MM.1S (cell line): ENCODE measurements at regions not wholly inside any gene's neighbourhood (a gene's known extent, or its start where the extent isn't known, plus 50 kb on each side); places are given as distances from the start of the nearest gene placed in this dataset.

Experiments
- EZH2 ChIP-seq: fragments of 300-600 bp; sonication (generic); optimal IDR thresholded peaks from 2 replicates; pipeline ENCODE3; 2017; ENCODE audit warnings: low read depth, mild to moderate bottlenecking, antibody characterized with exemption, low read length, mixed read lengths
- EZH2phosphoT487 ChIP-seq: fragments of 300-600 bp; sonication (generic); IDR thresholded peaks from 2 replicates; pipeline ENCODE4 v1.6.1; 2018; ENCODE audit warnings: antibody characterized with exemption, low read length
- TF ChIP-seq, protein P1 (sequence below): fragments of 300-600 bp; sonication (generic); IDR thresholded peaks from 2 replicates; pipeline ENCODE4 v1.5.1; 2016; ENCODE audit warnings: antibody characterized with exemption, low read length, mixed read lengths

DNA sequence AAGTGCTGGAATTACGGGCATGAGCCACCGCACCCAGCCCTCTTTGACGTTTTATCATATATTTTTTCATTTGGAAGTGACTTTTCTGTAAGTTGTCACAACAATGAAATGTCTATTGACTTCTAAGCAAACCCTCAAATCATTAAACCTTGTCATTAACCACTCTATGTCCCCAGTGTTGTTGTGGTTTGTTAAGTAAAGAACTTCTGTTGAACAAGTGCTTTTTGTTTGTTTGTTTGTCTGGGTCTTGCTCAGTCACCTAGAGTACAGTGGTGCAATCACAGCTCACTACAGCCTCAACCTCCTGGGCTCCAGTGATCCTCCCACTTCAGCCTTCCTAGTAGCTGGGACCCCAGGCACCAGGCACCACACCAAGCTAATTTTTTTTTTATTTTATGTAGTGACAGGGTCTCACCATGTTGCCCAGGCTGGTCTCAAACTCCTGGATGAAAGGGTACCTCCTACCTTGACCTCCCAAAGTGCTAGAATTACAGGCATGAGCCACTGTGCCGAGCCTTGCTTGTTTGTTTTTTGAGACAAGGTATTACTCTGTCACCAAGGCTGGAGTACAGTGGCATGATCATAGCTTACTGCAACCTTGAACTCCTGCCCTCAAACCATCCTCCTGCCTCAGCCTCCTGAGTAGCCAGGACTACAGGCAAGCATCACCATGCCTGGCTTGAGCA is 57.6 kb upstream of the LOC128125822 start:
- TF ChIP-seq EZH2phosphoT487 (no peak), EZH2 (no peak)
- TF ChIP-seq, protein P1, sequence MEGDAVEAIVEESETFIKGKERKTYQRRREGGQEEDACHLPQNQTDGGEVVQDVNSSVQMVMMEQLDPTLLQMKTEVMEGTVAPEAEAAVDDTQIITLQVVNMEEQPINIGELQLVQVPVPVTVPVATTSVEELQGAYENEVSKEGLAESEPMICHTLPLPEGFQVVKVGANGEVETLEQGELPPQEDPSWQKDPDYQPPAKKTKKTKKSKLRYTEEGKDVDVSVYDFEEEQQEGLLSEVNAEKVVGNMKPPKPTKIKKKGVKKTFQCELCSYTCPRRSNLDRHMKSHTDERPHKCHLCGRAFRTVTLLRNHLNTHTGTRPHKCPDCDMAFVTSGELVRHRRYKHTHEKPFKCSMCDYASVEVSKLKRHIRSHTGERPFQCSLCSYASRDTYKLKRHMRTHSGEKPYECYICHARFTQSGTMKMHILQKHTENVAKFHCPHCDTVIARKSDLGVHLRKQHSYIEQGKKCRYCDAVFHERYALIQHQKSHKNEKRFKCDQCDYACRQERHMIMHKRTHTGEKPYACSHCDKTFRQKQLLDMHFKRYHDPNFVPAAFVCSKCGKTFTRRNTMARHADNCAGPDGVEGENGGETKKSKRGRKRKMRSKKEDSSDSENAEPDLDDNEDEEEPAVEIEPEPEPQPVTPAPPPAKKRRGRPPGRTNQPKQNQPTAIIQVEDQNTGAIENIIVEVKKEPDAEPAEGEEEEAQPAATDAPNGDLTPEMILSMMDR = no peak
